Erythroblast (primary cell): ENCODE measurements at regions not wholly inside any gene's neighbourhood (a gene's known extent, or its start where the extent isn't known, plus 50 kb on each side); places are given as distances from the start of the nearest gene placed in this dataset.

Source experiments
- GATA1 ChIP-seq: IDR thresholded peaks from 2 replicates; pipeline ENCODE4 v1.6.1; 2011; ENCODE audit warnings: low read depth, mild to moderate bottlenecking, control low read depth, low read length, moderate library complexity
- POLR2A ChIP-seq: IDR thresholded peaks from 2 replicates; pipeline ENCODE4 v1.6.1; 2011; ENCODE audit warnings: mild to moderate bottlenecking, low read length

GRCh38 chr2:192414794-192415193, 220.1 kb upstream of the TMEFF2 start:
- TF ChIP-seq POLR2A (no peak), GATA1 (no peak)
